ENCODE measurements at regions not wholly inside any gene's neighbourhood (a gene's known extent, or its start where the extent isn't known, plus 50 kb on each side); places are given as distances from the start of the nearest gene placed in this dataset.
A peak's percentile ranks its signal among the peaks of the same experiment; 100 is the strongest.

GRCh38 chr15:31215490-31216214 is 111.0 kb upstream of the KLF13 start:
- H3K9ac ChIP-seq (ENCODE audit: low read length): peak overlapping the region; percentile 59

GRCh38 chr15:31216215-31216911 is 110.3 kb upstream of the KLF13 start:
- Histone ChIP-seq H3K36me3 (ENCODE audit: control insufficient read depth in 1 of 2, insufficient read depth in 2 of 2, low read depth in 1 of 2, low read length in 2 of 2) (no peaks in the 10 kb centered on the region), H2BK15ac (ENCODE audit: low read depth, poor library complexity, severe bottlenecking) (peak overlapping the region; percentile 87), H2BK5ac (ENCODE audit: low read depth, low read length, poor library complexity, severe bottlenecking) (no peak overlapping the region), H3K4me1 (ENCODE audit: control insufficient read depth, insufficient read depth, low read depth, low read length) (peaks cover 16% of the 10 kb centered on the region), H3K27me3 (ENCODE audit: control insufficient read depth in 1 of 2, insufficient read depth in 1 of 2, low read length in 2 of 2) (peaks cover 0 to 17% of the 10 kb centered on the region in 2 experiments), H2BK120ac (ENCODE audit: low read depth, low read length) (peak overlapping the region; percentile 56), H2AK5ac (ENCODE audit: low read length, severe bottlenecking) (no peak overlapping the region), H3K14ac (ENCODE audit: low read length in 2 of 2) (peak overlapping the region in 1 of 2 experiments; percentile 27), H2AFZ (ENCODE audit: low read depth, low read length) (peak overlapping the region; percentile 89), H3K4ac (ENCODE audit: low read depth in 1 of 2, low read length in 2 of 2) (peak overlapping the region; percentile 29 to 53), H3K4me3 (ENCODE audit: insufficient read depth in 1 of 2, low read depth in 1 of 2, low read length in 2 of 2) (peak overlapping the region; percentile 50 to 69), H3K27ac (ENCODE audit: low read length, poor library complexity, severe bottlenecking) (no peak overlapping the region), H3K18ac (ENCODE audit: low read depth in 1 of 2, low read length in 2 of 2) (peak overlapping the region; percentile 37 to 60), H4K91ac (ENCODE audit: low read length) (peak overlapping the region; percentile 6), H3K9ac (ENCODE audit: low read length) (peak overlapping the region; percentile 51), H3K4me2 (ENCODE audit: low read length, poor library complexity, severe bottlenecking) (peak overlapping the region; percentile 63), H3K79me1 (replicated peaks; ENCODE audit: low read length, poor library complexity, severe bottlenecking) (no peaks in the 10 kb centered on the region), H2BK12ac (ENCODE audit: low read length in 2 of 2) (peak overlapping the region; percentile 32 to 90), H3K9me3 (ENCODE audit: control insufficient read depth, low read length) (peaks cover 1% of the 10 kb centered on the region), H4K8ac (ENCODE audit: low read length) (peak overlapping the region; percentile 29), H3K23ac (ENCODE audit: low read length in 2 of 2) (no peak overlapping the region)
- WGBS: 10% methylated on average over 26 of the region's 30 CpGs
- peak; percentile 55 for DNase-seq

More at GRCh38 chr15:31215490-31216214, 111.0 kb upstream of the KLF13 start:
- H2BK12ac ChIP-seq (ENCODE audit: low read length in 2 of 2): peak overlapping the region in 1 of 2 experiments; percentile 66
- peaks cover 16% of the 10 kb centered on the region for H3K4me1 ChIP-seq (ENCODE audit: control insufficient read depth, insufficient read depth, low read depth, low read length)
- no peaks in the 10 kb centered on the region for H3K79me1 ChIP-seq (replicated peaks; ENCODE audit: low read length, poor library complexity, severe bottlenecking)
- H2BK120ac ChIP-seq (ENCODE audit: low read depth, low read length): peak overlapping the region; percentile 56
- H4K91ac ChIP-seq (ENCODE audit: low read length): peak overlapping the region; percentile 43
- H3K14ac ChIP-seq (ENCODE audit: low read length in 2 of 2): peak overlapping the region in 1 of 2 experiments; percentile 51
- H3K27me3 ChIP-seq (ENCODE audit: control insufficient read depth in 1 of 2, insufficient read depth in 1 of 2, low read length in 2 of 2): peaks cover 0 to 20% of the 10 kb centered on the region in 2 experiments
- no peak overlapping the region for H2BK5ac ChIP-seq (ENCODE audit: low read depth, low read length, poor library complexity, severe bottlenecking)
- H3K23ac ChIP-seq (ENCODE audit: low read length in 2 of 2): no peak overlapping the region
- H3K4me3 ChIP-seq (ENCODE audit: insufficient read depth in 1 of 2, low read depth in 1 of 2, low read length in 2 of 2): peak overlapping the region; percentile 51 to 63
- H3K18ac ChIP-seq (ENCODE audit: low read depth in 1 of 2, low read length in 2 of 2): peak overlapping the region; percentile 85 to 88
- peak overlapping the region; percentile 93 for H2BK15ac ChIP-seq (ENCODE audit: low read depth, poor library complexity, severe bottlenecking)
- H2AFZ ChIP-seq (ENCODE audit: low read depth, low read length): peak overlapping the region; percentile 78
- H2AK5ac ChIP-seq (ENCODE audit: low read length, severe bottlenecking): no peak overlapping the region
- peak overlapping the region; percentile 75 for H4K8ac ChIP-seq (ENCODE audit: low read length)
- peak overlapping the region; percentile 85 for H3K4me2 ChIP-seq (ENCODE audit: low read length, poor library complexity, severe bottlenecking)
- no peak overlapping the region for H3K27ac ChIP-seq (ENCODE audit: low read length, poor library complexity, severe bottlenecking)
- peak; percentile 65 for DNase-seq
- H3K4ac ChIP-seq (ENCODE audit: low read depth in 1 of 2, low read length in 2 of 2): peak overlapping the region; percentile 80 to 89
- H3K36me3 ChIP-seq (ENCODE audit: control insufficient read depth in 1 of 2, insufficient read depth in 2 of 2, low read depth in 1 of 2, low read length in 2 of 2): no peaks in the 10 kb centered on the region
- H3K9me3 ChIP-seq (ENCODE audit: control insufficient read depth, low read length): peaks cover 6% of the 10 kb centered on the region
- 3% methylated on average over 40 of the region's 75 CpGs for WGBS

- Histone ChIP-seq H3K4me1 (ENCODE audit: control insufficient read depth, insufficient read depth, low read depth, low read length) (peaks cover 16% of the 10 kb centered on the region), H2BK120ac (ENCODE audit: low read depth, low read length) (no peak overlapping the region)
- 98% methylated on average over 4 of the region's 6 CpGs for WGBS
Measured at GRCh38 chr15:31217067-31217466, 109.6 kb upstream of the KLF13 start.

More at GRCh38 chr15:31217067-31217466, 109.6 kb upstream of the KLF13 start:
- H3K9me3 ChIP-seq (ENCODE audit: control insufficient read depth, low read length): no peaks in the 10 kb centered on the region
- no peak overlapping the region for H3K4ac ChIP-seq (ENCODE audit: low read depth in 1 of 2, low read length in 2 of 2)
- no peak overlapping the region for H3K18ac ChIP-seq (ENCODE audit: low read depth in 1 of 2, low read length in 2 of 2)
- H2BK12ac ChIP-seq (ENCODE audit: low read length in 2 of 2): no peak overlapping the region
- no peak overlapping the region for H3K9ac ChIP-seq (ENCODE audit: low read length)
- no peak overlapping the region for H4K8ac ChIP-seq (ENCODE audit: low read length)
- no peak overlapping the region for H3K27ac ChIP-seq (ENCODE audit: low read length, poor library complexity, severe bottlenecking)
- peak overlapping the region in 1 of 2 experiments; percentile 69 for H3K4me3 ChIP-seq (ENCODE audit: insufficient read depth in 1 of 2, low read depth in 1 of 2, low read length in 2 of 2)
- no peak overlapping the region for H4K91ac ChIP-seq (ENCODE audit: low read length)
- no peak overlapping the region for H2AK5ac ChIP-seq (ENCODE audit: low read length, severe bottlenecking)
- H3K14ac ChIP-seq (ENCODE audit: low read length in 2 of 2): no peak overlapping the region
- H3K36me3 ChIP-seq (ENCODE audit: control insufficient read depth in 1 of 2, insufficient read depth in 2 of 2, low read depth in 1 of 2, low read length in 2 of 2): no peaks in the 10 kb centered on the region
- DNase-seq: no peak
- H3K4me2 ChIP-seq (ENCODE audit: low read length, poor library complexity, severe bottlenecking): no peak overlapping the region
- H3K79me1 ChIP-seq (replicated peaks; ENCODE audit: low read length, poor library complexity, severe bottlenecking): no peaks in the 10 kb centered on the region
- no peak overlapping the region for H2BK5ac ChIP-seq (ENCODE audit: low read depth, low read length, poor library complexity, severe bottlenecking)
- no peak overlapping the region for H2BK15ac ChIP-seq (ENCODE audit: low read depth, poor library complexity, severe bottlenecking)
- H3K27me3 ChIP-seq (ENCODE audit: control insufficient read depth in 1 of 2, insufficient read depth in 1 of 2, low read length in 2 of 2): peaks cover 0 to 15% of the 10 kb centered on the region in 2 experiments
- H3K23ac ChIP-seq (ENCODE audit: low read length in 2 of 2): no peak overlapping the region
- H2AFZ ChIP-seq (ENCODE audit: low read depth, low read length): no peak overlapping the region

Measured in mesenchymal stem cell (in vitro differentiated cells and primary cell).